Gastroesophageal sphincter (tissue), 3 donors: ENCODE measurements at regions not wholly inside any gene's neighbourhood (a gene's known extent, or its start where the extent isn't known, plus 50 kb on each side); places are given as distances from the start of the nearest gene placed in this dataset.

Experiments used
- EP300 ChIP-seq: sonication (generic); formaldehyde crosslinking; IDR thresholded peaks from one replicate; pipeline ENCODE4 v1.6.1; 2017; ENCODE audit warnings: antibody characterized with exemption, mild to moderate bottlenecking
- POLR2A ChIP-seq, 2 donors: fragments of 450-650 bp; IDR thresholded peaks; one replicate each; pipeline ENCODE4 v1.6.1; 2017; ENCODE audit warnings: antibody characterized with exemption in 2 of 2, mild to moderate bottlenecking in 2 of 2, moderate library complexity in 1 of 2
- POLR2AphosphoS5 ChIP-seq: sonication (generic); formaldehyde crosslinking; IDR thresholded peaks from one replicate; pipeline ENCODE4 v1.6.1; 2017; ENCODE audit warnings: antibody characterized with exemption
- TF ChIP-seq, protein P1 (sequence below), 4 experiments: fragments of 200-600 bp in 2 of 4; fragments of 450-650 bp in 2 of 4; sonication (generic) in 1 of 4; IDR thresholded peaks; one replicate each; pipeline ENCODE4 v1.5.1; 2017 to 2019; ENCODE audit warnings: antibody characterized with exemption in 4 of 4, mild to moderate bottlenecking in 2 of 4, moderate library complexity in 2 of 4

- TF ChIP-seq, protein P1, sequence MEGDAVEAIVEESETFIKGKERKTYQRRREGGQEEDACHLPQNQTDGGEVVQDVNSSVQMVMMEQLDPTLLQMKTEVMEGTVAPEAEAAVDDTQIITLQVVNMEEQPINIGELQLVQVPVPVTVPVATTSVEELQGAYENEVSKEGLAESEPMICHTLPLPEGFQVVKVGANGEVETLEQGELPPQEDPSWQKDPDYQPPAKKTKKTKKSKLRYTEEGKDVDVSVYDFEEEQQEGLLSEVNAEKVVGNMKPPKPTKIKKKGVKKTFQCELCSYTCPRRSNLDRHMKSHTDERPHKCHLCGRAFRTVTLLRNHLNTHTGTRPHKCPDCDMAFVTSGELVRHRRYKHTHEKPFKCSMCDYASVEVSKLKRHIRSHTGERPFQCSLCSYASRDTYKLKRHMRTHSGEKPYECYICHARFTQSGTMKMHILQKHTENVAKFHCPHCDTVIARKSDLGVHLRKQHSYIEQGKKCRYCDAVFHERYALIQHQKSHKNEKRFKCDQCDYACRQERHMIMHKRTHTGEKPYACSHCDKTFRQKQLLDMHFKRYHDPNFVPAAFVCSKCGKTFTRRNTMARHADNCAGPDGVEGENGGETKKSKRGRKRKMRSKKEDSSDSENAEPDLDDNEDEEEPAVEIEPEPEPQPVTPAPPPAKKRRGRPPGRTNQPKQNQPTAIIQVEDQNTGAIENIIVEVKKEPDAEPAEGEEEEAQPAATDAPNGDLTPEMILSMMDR (IDR thresholded peaks at IDR 0.05): no peak
- TF ChIP-seq POLR2A (IDR thresholded peaks at IDR 0.05) (no peak), POLR2AphosphoS5 (no peak), EP300 (no peak)
These were observed 454.6 kb upstream of the CD180 start for GRCh38 chr5:67651180-67651579.
